CD4-positive, alpha-beta T cell (primary cell): ENCODE measurements at regions not wholly inside any gene's neighbourhood (a gene's known extent, or its start where the extent isn't known, plus 50 kb on each side); places are given as distances from the start of the nearest gene placed in this dataset.
A peak's percentile ranks its signal among the peaks of the same experiment; 100 is the strongest.

Source experiments
- ATAC-seq: fragments of 200-7000 bp; cut with Tn5 transposase; one replicate; pipeline ENCODE4 v1.10.0; 2022; ENCODE audit warnings: mild to moderate bottlenecking; ENCODE audit not compliant: poor library complexity
- CTCF ChIA-PET: fragments of 350-600 bp; sonication (Branson Sonifier 250); formaldehyde crosslinking; loops from one replicate; lab custom pipeline; 2021; ENCODE audit warnings: antibody characterized with exemption, inconsistent platforms; lab: Charles Lee
- POLR2A ChIA-PET: fragments of 350-600 bp; sonication (Branson Sonifier 250); formaldehyde crosslinking; loops from one replicate; lab custom pipeline; 2021; ENCODE audit warnings: antibody characterized with exemption, inconsistent platforms; lab: Charles Lee
- DNase-seq, 14 experiments: peaks; one replicate each; pipeline ENCODE4 v3.0.0-alpha.2; 2013 to 2020; ENCODE audit warnings: mixed read lengths in 2 of 14
- H3K27ac ChIP-seq, 2 donors: one replicate each; pipeline versions ENCODE4 v1.5.1 to v1.7.0; 2013; ENCODE audit warnings: low read length in 2 of 2, low read depth in 1 of 2, mild to moderate bottlenecking in 1 of 2
- H3K27me3 ChIP-seq, 2 experiments: 1 replicate in 1 of 2; 2 replicates in 1 of 2; pipeline versions ENCODE4 v1.6.1 to v1.7.0; 2013; ENCODE audit warnings: low read length in 2 of 2, control low read depth in 1 of 2, mild to moderate bottlenecking in 1 of 2, moderate library complexity in 1 of 2; ENCODE audit not compliant: insufficient read depth in 2 of 2, control insufficient read depth in 1 of 2
- H3K36me3 ChIP-seq: one replicate; pipeline ENCODE4 v1.6.1; 2013; ENCODE audit warnings: low read length, control low read depth; ENCODE audit not compliant: insufficient read depth
- H3K4me1 ChIP-seq: one replicate; pipeline ENCODE4 v1.6.1; 2013; ENCODE audit warnings: low read length, control low read depth; ENCODE audit not compliant: insufficient read depth
- H3K4me3 ChIP-seq: one replicate; pipeline ENCODE4 v1.5.1; 2013; ENCODE audit warnings: mild to moderate bottlenecking, low read length, moderate library complexity
- H3K9me3 ChIP-seq, 2 experiments: 1 replicate in 1 of 2; 2 replicates in 1 of 2; pipeline versions ENCODE4 v1.6.1 to v1.7.0; 2013; ENCODE audit warnings: low read length in 2 of 2, mild to moderate bottlenecking in 2 of 2, control low read depth in 1 of 2, moderate library complexity in 1 of 2; ENCODE audit not compliant: control insufficient read depth in 1 of 2, insufficient read depth in 1 of 2
- H3K27ac Mint-ChIP-seq: one replicate; pipeline ENCODE4 v1.8.0; 2020; ENCODE audit warnings: mixed read lengths
- H3K27me3 Mint-ChIP-seq: one replicate; pipeline ENCODE4 v1.8.0; 2021; ENCODE audit warnings: mixed read lengths
- H3K36me3 Mint-ChIP-seq: one replicate; pipeline ENCODE4 v1.8.0; 2021; ENCODE audit warnings: low read depth, mixed read lengths
- H3K4me1 Mint-ChIP-seq: one replicate; pipeline ENCODE4 v1.8.0; 2021; ENCODE audit warnings: low read depth, mixed read lengths
- H3K4me3 Mint-ChIP-seq: one replicate; pipeline ENCODE4 v1.8.0; 2020; ENCODE audit warnings: mild to moderate bottlenecking, mixed read lengths
- H3K9me3 Mint-ChIP-seq: one replicate; pipeline ENCODE4 v1.8.0; 2020; ENCODE audit warnings: mixed read lengths
- CTCF ChIP-seq: fragments of 200-600 bp; IDR thresholded peaks from one replicate; pipeline ENCODE4 v1.8.0; 2022; ENCODE audit warnings: antibody characterized with exemption, mild to moderate bottlenecking
- intact Hi-C, 2 experiments: fragments of 100-400 bp; cut with DNase I in 1 of 2; cut with micrococcal nuclease in 1 of 2; formaldehyde crosslinking; loops; one replicate each; pipeline versions ENCODE4 v1.15.1 to v1.9.0; 2023 to 2025; cut with DNase I, micrococcal nuclease

- no peaks in the 10 kb centered on the region for H3K27me3 ChIP-seq
- intact Hi-C loops = no loop called here
- peaks cover 0 to 6% of the 10 kb centered on the region in 2 experiments for H3K9me3 ChIP-seq
- peaks cover 5% of the 10 kb centered on the region for H3K9me3 Mint-ChIP-seq
- no peaks in the 10 kb centered on the region for H3K4me1 ChIP-seq
- CTCF ChIA-PET = no interaction called here
- no peak overlapping the region for H3K4me3 Mint-ChIP-seq
- H3K27me3 Mint-ChIP-seq = no peaks in the 10 kb centered on the region
- H3K36me3 Mint-ChIP-seq = no peaks in the 10 kb centered on the region
- H3K27ac Mint-ChIP-seq = no peak overlapping the region
- TF ChIP-seq CTCF = no peak
- H3K36me3 ChIP-seq = no peaks in the 10 kb centered on the region
- no peak overlapping the region for H3K27ac ChIP-seq
- no peaks in the 10 kb centered on the region for H3K4me1 Mint-ChIP-seq
- ATAC-seq = no peak
- no peak overlapping the region for H3K4me3 ChIP-seq
- POLR2A ChIA-PET = no interaction called here
- DNase-seq = no peak
Observed at GRCh38 chr6:21654361-21654760, 60.8 kb downstream of the SOX4 start.

GRCh38 chr6:21663966-21664313 lies 70.4 kb downstream of the SOX4 start:
- Mint-ChIP-seq H3K27me3 (peaks cover 69% of the 10 kb centered on the region), H3K9me3 (no peaks in the 10 kb centered on the region), H3K4me3 (no peak overlapping the region), H3K36me3 (no peaks in the 10 kb centered on the region), H3K4me1 (peaks cover 34% of the 10 kb centered on the region), H3K27ac (no peak overlapping the region)
- ChIA-PET POLR2A (no interaction called here), CTCF (no interaction called here)
- Histone ChIP-seq H3K4me1 (peaks cover 21% of the 10 kb centered on the region), H3K9me3 (peaks cover 0 to 18% of the 10 kb centered on the region in 2 experiments), H3K4me3 (no peak overlapping the region), H3K27me3 (peaks cover 34 to 49% of the 10 kb centered on the region in 2 experiments), H3K27ac (no peak overlapping the region), H3K36me3 (no peaks in the 10 kb centered on the region)
- no peak for DNase-seq
- TF ChIP-seq CTCF = no peak
- intact Hi-C loops = no loop called here
- ATAC-seq = no peak

- ChIA-PET CTCF (no interaction called here), POLR2A (no interaction called here)
- no peaks in the 10 kb centered on the region for H3K36me3 Mint-ChIP-seq
- H3K27ac ChIP-seq = no peak overlapping the region
- no peaks in the 10 kb centered on the region for H3K36me3 ChIP-seq
- H3K27ac Mint-ChIP-seq = no peak overlapping the region
- no peak for TF ChIP-seq CTCF
- peaks cover 34% of the 10 kb centered on the region for H3K4me1 Mint-ChIP-seq
- peaks cover 0 to 18% of the 10 kb centered on the region in 2 experiments for H3K9me3 ChIP-seq
- ATAC-seq (peak; percentile 37), DNase-seq (peak in 2 of 14 experiments; percentile 8 to 26)
- H3K4me1 ChIP-seq = peaks cover 21% of the 10 kb centered on the region
- H3K4me3 ChIP-seq = no peak overlapping the region
- peaks cover 34 to 53% of the 10 kb centered on the region in 2 experiments for H3K27me3 ChIP-seq
- H3K4me3 Mint-ChIP-seq = peak overlapping the region; percentile 71
- no peaks in the 10 kb centered on the region for H3K9me3 Mint-ChIP-seq
- intact Hi-C loops = no loop called here
- peaks cover 74% of the 10 kb centered on the region for H3K27me3 Mint-ChIP-seq
Observed at GRCh38 chr6:21664314-21665109, 71.0 kb downstream of the SOX4 start.
